Adrenal gland (tissue), 5 donors: ENCODE measurements at regions not wholly inside any gene's neighbourhood (a gene's known extent, or its start where the extent isn't known, plus 50 kb on each side); places are given as distances from the start of the nearest gene placed in this dataset.

ENCODE experiments used
- POLR2A ChIP-seq, 2 donors: fragments of 450-650 bp; IDR thresholded peaks; one replicate each; pipeline ENCODE4 v1.6.1; 2017; ENCODE audit warnings: antibody characterized with exemption in 2 of 2, mild to moderate bottlenecking in 2 of 2, moderate library complexity in 1 of 2
- TF ChIP-seq, protein P1 (sequence below), 6 experiments: fragments of 450-650 bp in 4 of 6; fragments of 200-600 bp in 2 of 6; sonication (generic) in 1 of 6; IDR thresholded peaks; 1 replicate in 5 of 6; 2 replicates in 1 of 6; pipeline versions ENCODE4 v1.5.1 to v1.8.0; 2016 to 2021; ENCODE audit warnings: antibody characterized with exemption in 6 of 6, mild to moderate bottlenecking in 2 of 6, moderate library complexity in 1 of 6
- donor health status: DM: no; HTN: no; CAD: no.

DNA sequence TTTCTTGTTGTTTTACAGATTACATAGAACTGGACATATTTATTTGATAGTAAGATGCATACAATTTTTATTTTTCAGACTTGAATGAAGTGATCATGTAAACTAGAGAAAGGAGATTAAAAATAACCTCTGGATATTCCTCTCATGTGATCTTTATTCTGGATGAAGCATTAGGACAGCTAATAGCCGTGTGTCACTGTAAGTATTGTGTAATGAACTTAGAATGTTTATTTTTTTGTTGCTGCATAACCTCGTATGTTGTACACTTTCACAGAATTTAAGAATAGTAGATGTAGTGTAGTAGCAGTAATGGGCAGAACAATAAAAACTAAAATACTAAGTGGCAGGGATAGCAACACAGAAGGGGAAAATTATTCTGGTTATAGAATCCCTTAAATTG, 2094.5 kb upstream of the TENM3 start:
- TF ChIP-seq, protein P1, sequence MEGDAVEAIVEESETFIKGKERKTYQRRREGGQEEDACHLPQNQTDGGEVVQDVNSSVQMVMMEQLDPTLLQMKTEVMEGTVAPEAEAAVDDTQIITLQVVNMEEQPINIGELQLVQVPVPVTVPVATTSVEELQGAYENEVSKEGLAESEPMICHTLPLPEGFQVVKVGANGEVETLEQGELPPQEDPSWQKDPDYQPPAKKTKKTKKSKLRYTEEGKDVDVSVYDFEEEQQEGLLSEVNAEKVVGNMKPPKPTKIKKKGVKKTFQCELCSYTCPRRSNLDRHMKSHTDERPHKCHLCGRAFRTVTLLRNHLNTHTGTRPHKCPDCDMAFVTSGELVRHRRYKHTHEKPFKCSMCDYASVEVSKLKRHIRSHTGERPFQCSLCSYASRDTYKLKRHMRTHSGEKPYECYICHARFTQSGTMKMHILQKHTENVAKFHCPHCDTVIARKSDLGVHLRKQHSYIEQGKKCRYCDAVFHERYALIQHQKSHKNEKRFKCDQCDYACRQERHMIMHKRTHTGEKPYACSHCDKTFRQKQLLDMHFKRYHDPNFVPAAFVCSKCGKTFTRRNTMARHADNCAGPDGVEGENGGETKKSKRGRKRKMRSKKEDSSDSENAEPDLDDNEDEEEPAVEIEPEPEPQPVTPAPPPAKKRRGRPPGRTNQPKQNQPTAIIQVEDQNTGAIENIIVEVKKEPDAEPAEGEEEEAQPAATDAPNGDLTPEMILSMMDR (IDR thresholded peaks at IDR 0.05): no peak
- no peak for TF ChIP-seq POLR2A (IDR thresholded peaks at IDR 0.05)
